ENCODE measurements at regions not wholly inside any gene's neighbourhood (a gene's known extent, or its start where the extent isn't known, plus 50 kb on each side); places are given as distances from the start of the nearest gene placed in this dataset.
A peak's percentile ranks its signal among the peaks of the same experiment; 100 is the strongest.

DNA sequence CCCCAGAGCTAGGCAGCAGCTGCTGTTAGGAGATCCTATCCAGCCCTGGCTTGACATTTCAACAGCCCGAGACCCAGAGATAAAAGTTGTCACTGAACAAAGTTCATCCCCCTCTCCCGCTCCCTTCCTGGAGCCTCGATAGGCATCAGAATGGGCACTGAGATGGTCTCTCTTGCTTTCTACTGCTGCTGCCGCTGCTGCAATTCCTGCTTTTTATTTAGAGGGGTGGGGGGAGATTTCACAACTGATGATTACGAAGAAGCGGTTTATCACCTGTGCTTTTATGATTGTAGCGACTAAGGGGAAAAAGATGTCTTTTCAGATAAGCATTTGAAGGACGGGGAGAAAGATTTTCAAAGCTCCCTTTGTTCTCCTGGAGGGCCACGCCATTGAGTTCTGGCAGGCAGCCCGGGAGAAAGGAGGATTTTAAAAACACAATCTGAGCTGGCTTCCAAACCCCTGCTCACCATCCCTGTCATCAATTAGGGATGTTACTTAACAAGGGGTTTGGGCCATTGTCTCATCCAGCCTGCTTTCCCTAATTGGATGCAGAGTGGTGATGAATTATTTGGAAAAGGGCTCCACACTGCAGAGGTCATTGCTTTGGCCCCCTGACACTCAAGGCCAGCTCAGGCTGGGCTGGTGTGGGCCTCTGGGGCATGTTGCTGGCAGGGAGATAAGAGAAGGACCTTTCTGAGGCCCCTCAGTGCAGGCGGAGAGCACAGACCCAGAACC lies 344.7 kb downstream of the BUD13 start:
- no peaks in the 10 kb centered on the region for H3K36me3 ChIP-seq
- Mint-ChIP-seq H3K9me3 (peaks cover 5% of the 10 kb centered on the region), H3K27ac (peak overlapping the region; percentile 92), H3K36me3 (no peaks in the 10 kb centered on the region), H3K4me1 (peaks cover 29% of the 10 kb centered on the region), H3K4me3 (peak overlapping the region; percentile 57), H3K27me3 (ENCODE audit: insufficient read depth, low read depth) (peaks cover 13% of the 10 kb centered on the region)
- peak overlapping the region; percentile 57 for H3K4me2 ChIP-seq
- H3K4me3 ChIP-seq, result no peak overlapping the region
- no peaks in the 10 kb centered on the region for H3K79me2 ChIP-seq (ENCODE audit: low read depth)
- peak overlapping the region; percentile 57 for H2AFZ ChIP-seq (replicated peaks)
- peaks cover 12% of the 10 kb centered on the region for H3K4me1 ChIP-seq
- TF ChIP-seq, protein P1, sequence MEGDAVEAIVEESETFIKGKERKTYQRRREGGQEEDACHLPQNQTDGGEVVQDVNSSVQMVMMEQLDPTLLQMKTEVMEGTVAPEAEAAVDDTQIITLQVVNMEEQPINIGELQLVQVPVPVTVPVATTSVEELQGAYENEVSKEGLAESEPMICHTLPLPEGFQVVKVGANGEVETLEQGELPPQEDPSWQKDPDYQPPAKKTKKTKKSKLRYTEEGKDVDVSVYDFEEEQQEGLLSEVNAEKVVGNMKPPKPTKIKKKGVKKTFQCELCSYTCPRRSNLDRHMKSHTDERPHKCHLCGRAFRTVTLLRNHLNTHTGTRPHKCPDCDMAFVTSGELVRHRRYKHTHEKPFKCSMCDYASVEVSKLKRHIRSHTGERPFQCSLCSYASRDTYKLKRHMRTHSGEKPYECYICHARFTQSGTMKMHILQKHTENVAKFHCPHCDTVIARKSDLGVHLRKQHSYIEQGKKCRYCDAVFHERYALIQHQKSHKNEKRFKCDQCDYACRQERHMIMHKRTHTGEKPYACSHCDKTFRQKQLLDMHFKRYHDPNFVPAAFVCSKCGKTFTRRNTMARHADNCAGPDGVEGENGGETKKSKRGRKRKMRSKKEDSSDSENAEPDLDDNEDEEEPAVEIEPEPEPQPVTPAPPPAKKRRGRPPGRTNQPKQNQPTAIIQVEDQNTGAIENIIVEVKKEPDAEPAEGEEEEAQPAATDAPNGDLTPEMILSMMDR (IDR thresholded peaks at IDR 0.05), result no peak
- no peak for TF ChIP-seq EZH2 (IDR thresholded peaks at IDR 0.05)
- no peak for TF ChIP-seq EZH2phosphoT487 (IDR thresholded peaks at IDR 0.05)
- no peaks in the 10 kb centered on the region for H3K27me3 ChIP-seq
- no peak overlapping the region for H3K9ac ChIP-seq
- no peaks in the 10 kb centered on the region for H3K9me3 ChIP-seq (ENCODE audit: low read depth)
- DNase-seq (ENCODE audit: low spot score), result peak; percentile 32
- peaks cover 12% of the 10 kb centered on the region for H3F3A ChIP-seq (ENCODE audit: low read depth)
- no peak overlapping the region for H3K27ac ChIP-seq
- no peaks in the 10 kb centered on the region for H4K20me1 ChIP-seq (ENCODE audit: low read depth)

DNA sequence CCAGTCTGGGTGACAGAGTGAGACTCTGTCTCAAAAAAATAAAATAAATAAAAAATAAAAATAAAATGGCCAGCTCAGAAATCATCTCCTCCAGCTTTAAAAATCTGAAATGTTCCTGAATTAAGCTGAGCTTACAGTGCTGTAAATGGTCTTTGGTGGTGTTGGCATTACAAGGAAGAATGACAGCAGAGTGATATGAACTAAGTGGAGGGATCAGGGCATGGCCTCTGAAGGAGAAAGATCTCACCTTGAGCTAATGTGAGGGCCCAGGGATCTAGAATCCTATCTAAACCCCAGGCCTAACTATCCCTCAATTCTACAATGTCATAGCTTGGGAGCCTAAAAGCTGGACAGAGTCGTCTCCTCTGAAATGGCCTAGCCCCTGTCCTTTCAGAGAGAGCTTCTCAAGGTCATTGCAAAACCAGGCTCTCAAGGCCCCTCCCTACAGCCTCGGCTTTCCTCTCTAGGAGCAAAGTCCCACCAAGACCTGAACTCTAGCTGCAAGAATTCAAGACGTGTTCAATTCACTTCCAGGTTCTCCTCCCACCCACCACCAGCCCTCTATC lies 345.4 kb downstream of the BUD13 start:
- Histone ChIP-seq H3K4me2 (peak overlapping the region; percentile 57), H3K4me1 (peaks cover 12% of the 10 kb centered on the region), H3F3A (ENCODE audit: low read depth) (peaks cover 12% of the 10 kb centered on the region), H3K4me3 (no peak overlapping the region), H3K27ac (no peak overlapping the region), H3K9ac (no peak overlapping the region), H3K27me3 (no peaks in the 10 kb centered on the region), H3K9me3 (ENCODE audit: low read depth) (no peaks in the 10 kb centered on the region), H3K36me3 (no peaks in the 10 kb centered on the region), H4K20me1 (ENCODE audit: low read depth) (no peaks in the 10 kb centered on the region), H3K79me2 (ENCODE audit: low read depth) (no peaks in the 10 kb centered on the region), H2AFZ (replicated peaks) (peak overlapping the region; percentile 57)
- Mint-ChIP-seq H3K9me3 (peaks cover 5% of the 10 kb centered on the region), H3K27ac (peak overlapping the region; percentile 92), H3K4me1 (peaks cover 36% of the 10 kb centered on the region), H3K4me3 (peak overlapping the region; percentile 57), H3K27me3 (ENCODE audit: insufficient read depth, low read depth) (peaks cover 13% of the 10 kb centered on the region), H3K36me3 (no peaks in the 10 kb centered on the region)
- no peak for TF ChIP-seq EZH2phosphoT487 (IDR thresholded peaks at IDR 0.05)
- TF ChIP-seq, protein P1 (IDR thresholded peaks at IDR 0.05), result no peak
- TF ChIP-seq EZH2 (IDR thresholded peaks at IDR 0.05), result no peak
- no peak for DNase-seq (ENCODE audit: low spot score)

DNA sequence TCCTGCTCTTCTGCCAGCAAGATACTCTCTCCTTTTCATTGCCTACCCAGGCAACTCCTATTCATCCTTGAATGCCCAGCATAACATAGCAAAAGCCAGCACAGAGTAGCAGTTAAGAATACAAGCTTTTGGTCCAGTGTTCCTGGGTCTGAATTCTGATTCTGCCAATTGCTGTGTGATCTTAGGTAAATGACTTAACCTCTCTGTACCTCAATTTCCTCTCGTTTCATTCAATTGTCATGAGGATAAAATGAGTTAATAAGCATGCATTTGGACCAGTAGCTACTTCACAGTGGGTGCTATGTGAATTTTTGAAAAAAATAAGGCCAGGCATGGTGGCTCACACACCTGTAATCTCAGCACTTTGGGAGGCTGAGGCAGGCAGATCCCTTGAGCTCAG lies 346.0 kb downstream of the BUD13 start:
- TF ChIP-seq EZH2phosphoT487 (IDR thresholded peaks at IDR 0.05), result no peak
- TF ChIP-seq, protein P1 (IDR thresholded peaks at IDR 0.05), result no peak
- no peak for TF ChIP-seq EZH2 (IDR thresholded peaks at IDR 0.05)
- no peaks in the 10 kb centered on the region for H3K79me2 ChIP-seq (ENCODE audit: low read depth)

More for the DNA sequence above, 346.0 kb downstream of the BUD13 start:
- peaks cover 13% of the 10 kb centered on the region for H3K4me1 ChIP-seq
- Mint-ChIP-seq H3K36me3 (no peaks in the 10 kb centered on the region), H3K27ac (no peak overlapping the region), H3K4me1 (peaks cover 42% of the 10 kb centered on the region), H3K4me3 (no peak overlapping the region), H3K9me3 (peaks cover 5% of the 10 kb centered on the region), H3K27me3 (ENCODE audit: insufficient read depth, low read depth) (peaks cover 11% of the 10 kb centered on the region)
- H4K20me1 ChIP-seq (ENCODE audit: low read depth), result no peaks in the 10 kb centered on the region
- no peak overlapping the region for H3K4me2 ChIP-seq
- no peak for DNase-seq (ENCODE audit: low spot score)
- peaks cover 12% of the 10 kb centered on the region for H3F3A ChIP-seq (ENCODE audit: low read depth)
- H3K27ac ChIP-seq, result no peak overlapping the region
- H3K9ac ChIP-seq, result no peak overlapping the region
- no peak overlapping the region for H2AFZ ChIP-seq (replicated peaks)
- no peaks in the 10 kb centered on the region for H3K27me3 ChIP-seq
- no peaks in the 10 kb centered on the region for H3K9me3 ChIP-seq (ENCODE audit: low read depth)
- H3K4me3 ChIP-seq, result no peak overlapping the region
- H3K36me3 ChIP-seq, result no peaks in the 10 kb centered on the region
